ENCODE measurements at regions not wholly inside any gene's neighbourhood (a gene's known extent, or its start where the extent isn't known, plus 50 kb on each side); places are given as distances from the start of the nearest gene placed in this dataset.

- Histone ChIP-seq H3K27me3 (no peaks in the 10 kb centered on the region), H3K4me1 (no peaks in the 10 kb centered on the region), H3K9me3 (no peaks in the 10 kb centered on the region), H3K4me3 (no peak overlapping the region), H3K27ac (no peak overlapping the region), H3K36me3 (replicated peaks in 1 of 2; ENCODE audit: insufficient read depth in 1 of 2, low read depth in 2 of 2) (no peaks in the 10 kb centered on the region)
- ATAC-seq (no peak), DNase-seq (no peak)
- no peak for TF ChIP-seq CTCF (IDR thresholded peaks at IDR 0.05)
- WGBS, 2 donors, result 60 to 68% methylated on average over 3 of the region's 3 CpGs
- intact Hi-C loops (cut with DNase I), result no loop called here
Observed at GRCh38 chr18:5662586-5663090, 118.8 kb upstream of the EPB41L3 start.

- intact Hi-C loops (cut with DNase I), result no loop called here
- H3K4me3 ChIP-seq, result no peak overlapping the region
- no peaks in the 10 kb centered on the region for H3K36me3 ChIP-seq (replicated peaks in 1 of 2; ENCODE audit: insufficient read depth in 1 of 2, low read depth in 2 of 2)
- WGBS, 2 donors, result 79 to 89% methylated on average over 1 of the region's 1 CpG
- no peak for TF ChIP-seq POLR2A (IDR thresholded peaks at IDR 0.05)
- no peak for TF ChIP-seq CTCF (IDR thresholded peaks at IDR 0.05)
- H3K9me3 ChIP-seq, result no peaks in the 10 kb centered on the region
- ATAC-seq (no peak), DNase-seq (no peak)
- H3K27ac ChIP-seq, result no peak overlapping the region
- no peaks in the 10 kb centered on the region for H3K4me1 ChIP-seq
- H3K27me3 ChIP-seq, result no peaks in the 10 kb centered on the region
Observed at GRCh38 chr18:5661179-5661578, 117.4 kb upstream of the EPB41L3 start.

GRCh38 chr18:5653802-5654201 is 110.0 kb upstream of the EPB41L3 start:
- Histone ChIP-seq H3K4me3 (no peak overlapping the region), H3K36me3 (replicated peaks in 1 of 2; ENCODE audit: insufficient read depth in 1 of 2, low read depth in 2 of 2) (no peaks in the 10 kb centered on the region), H3K4me1 (no peaks in the 10 kb centered on the region), H3K27ac (no peak overlapping the region), H3K27me3 (no peaks in the 10 kb centered on the region), H3K9me3 (no peaks in the 10 kb centered on the region)
- no peak for TF ChIP-seq CTCF (IDR thresholded peaks at IDR 0.05)
- no peak for TF ChIP-seq POLR2A (IDR thresholded peaks at IDR 0.05)
- intact Hi-C loops (cut with DNase I), result no loop called here
- 63 to 74% methylated on average over 3 of the region's 3 CpGs for WGBS, 2 donors
- ATAC-seq (no peak), DNase-seq (no peak)

- Histone ChIP-seq H3K27ac (no peak overlapping the region), H3K36me3 (replicated peaks in 1 of 2; ENCODE audit: insufficient read depth in 1 of 2, low read depth in 2 of 2) (no peaks in the 10 kb centered on the region), H3K9me3 (no peaks in the 10 kb centered on the region), H3K4me3 (no peak overlapping the region), H3K27me3 (no peaks in the 10 kb centered on the region), H3K4me1 (no peaks in the 10 kb centered on the region)
- DNase-seq (no peak), ATAC-seq (no peak)
- intact Hi-C loops (cut with DNase I), result no loop called here
- TF ChIP-seq CTCF (IDR thresholded peaks at IDR 0.05), result no peak
- no peak for TF ChIP-seq POLR2A (IDR thresholded peaks at IDR 0.05)
Observed at GRCh38 chr18:5651736-5652135, 107.9 kb upstream of the EPB41L3 start.

- WGBS, 2 donors, result 73 to 75% methylated on average over 8 of the region's 8 CpGs
- intact Hi-C loops (cut with DNase I), result no loop called here
Observed at GRCh38 chr18:5649439-5649838, 105.6 kb upstream of the EPB41L3 start.

More at GRCh38 chr18:5649439-5649838, 105.6 kb upstream of the EPB41L3 start:
- no peaks in the 10 kb centered on the region for H3K27me3 ChIP-seq
- no peak for TF ChIP-seq CTCF (IDR thresholded peaks at IDR 0.05)
- no peak for TF ChIP-seq POLR2A (IDR thresholded peaks at IDR 0.05)
- no peaks in the 10 kb centered on the region for H3K4me1 ChIP-seq
- H3K27ac ChIP-seq, result no peak overlapping the region
- DNase-seq, result no peak
- H3K9me3 ChIP-seq, result no peaks in the 10 kb centered on the region
- no peak overlapping the region for H3K4me3 ChIP-seq
- ATAC-seq, result no peak
- H3K36me3 ChIP-seq (replicated peaks in 1 of 2; ENCODE audit: insufficient read depth in 1 of 2, low read depth in 2 of 2), result no peaks in the 10 kb centered on the region

All from body of pancreas (tissue), 4 donors.